ENCODE measurements at regions not wholly inside any gene's neighbourhood (a gene's known extent, or its start where the extent isn't known, plus 50 kb on each side); places are given as distances from the start of the nearest gene placed in this dataset.
"Not testable (repeated sequence)": the region's sequence is repeated elsewhere in the genome, so short reads cannot be mapped to it uniquely, and the experiment has no call there.

- no peak for DNase-seq (ENCODE audit: low spot score)
Observed at GRCh38 chr5:138702166-138703077, 50.8 kb upstream of the CTNNA1 start.

- no peak for DNase-seq (ENCODE audit: low spot score)
Observed at GRCh38 chr5:138701678-138702077, 51.5 kb upstream of the CTNNA1 start.

- DNase-seq (ENCODE audit: low spot score) = no peak
Observed at GRCh38 chr5:138700581-138701362, 52.5 kb upstream of the CTNNA1 start.

GRCh38 chr5:138699482-138699881 is 53.7 kb upstream of the CTNNA1 start:
- peak; percentile 45 for DNase-seq (ENCODE audit: low spot score)

- peak; percentile 30 for DNase-seq (ENCODE audit: low spot score)
Observed at GRCh38 chr5:138698713-138699112, 54.5 kb upstream of the CTNNA1 start.

- no peak for DNase-seq (ENCODE audit: low spot score)
Observed at GRCh38 chr5:138697720-138698360, 55.4 kb upstream of the CTNNA1 start.

GRCh38 chr5:138696501-138696900 is 56.7 kb upstream of the CTNNA1 start:
- no peak for DNase-seq (ENCODE audit: low spot score)

- DNase-seq (ENCODE audit: low spot score) = no peak
Observed at GRCh38 chr5:138695781-138696180, 57.4 kb upstream of the CTNNA1 start.

GRCh38 chr5:138694146-138694545 is 59.1 kb upstream of the CTNNA1 start:
- no peak for DNase-seq (ENCODE audit: low spot score)

GRCh38 chr5:138692370-138692769 is 60.9 kb upstream of the CTNNA1 start:
- DNase-seq (ENCODE audit: low spot score) = no peak

GRCh38 chr5:138686668-138687067 is 66.6 kb upstream of the CTNNA1 start:
- no peak for DNase-seq (ENCODE audit: low spot score)

- no peak for DNase-seq (ENCODE audit: low spot score)
Observed at GRCh38 chr5:138685193-138685745, 68.0 kb upstream of the CTNNA1 start.

- not testable (repeated sequence) for DNase-seq (ENCODE audit: low spot score)
Observed at GRCh38 chr5:138682462-138682861, 70.8 kb upstream of the CTNNA1 start.

- DNase-seq (ENCODE audit: low spot score) = not testable (repeated sequence)
Observed at GRCh38 chr5:138678826-138679225, 74.4 kb upstream of the CTNNA1 start.

GRCh38 chr5:138677782-138678181 is 75.4 kb upstream of the CTNNA1 start:
- DNase-seq (ENCODE audit: low spot score) = no peak

GRCh38 chr5:138676556-138677193 is 76.5 kb upstream of the CTNNA1 start:
- DNase-seq (ENCODE audit: low spot score) = no peak

GRCh38 chr5:138676002-138676401 is 77.2 kb upstream of the CTNNA1 start:
- DNase-seq (ENCODE audit: low spot score) = no peak

GRCh38 chr5:138668451-138669380 is 84.5 kb upstream of the CTNNA1 start:
- DNase-seq (ENCODE audit: low spot score) = peak; percentile 72

- not testable (repeated sequence) for DNase-seq (ENCODE audit: low spot score)
Observed at GRCh38 chr5:138667782-138668331, 85.4 kb upstream of the CTNNA1 start.

Data from mesenteric fat pad (tissue), 1 donor.